GM19395 (cell line): ENCODE measurements at regions not wholly inside any gene's neighbourhood (a gene's known extent, or its start where the extent isn't known, plus 50 kb on each side); places are given as distances from the start of the nearest gene placed in this dataset.

Source experiments
- ATAC-seq: cut with Tn5 transposase; IDR thresholded peaks from one replicate; pipeline ENCODE4 v1.9.1; 2021; ENCODE audit warnings: mild to moderate bottlenecking, moderate library complexity; ENCODE audit not compliant: unreplicated experiment

GRCh38 chr10:78768876-78769275, 299.9 kb upstream of the ZMIZ1 start:
- no peak for ATAC-seq

- no peak for ATAC-seq
Observed at GRCh38 chr10:78769526-78769925, 299.2 kb upstream of the ZMIZ1 start.

- no peak for ATAC-seq
Observed at GRCh38 chr10:78770167-78771090, 298.3 kb upstream of the ZMIZ1 start.

- no peak for ATAC-seq
Observed at GRCh38 chr10:78771260-78771659, 297.5 kb upstream of the ZMIZ1 start.

- ATAC-seq: no peak
Observed at GRCh38 chr10:78771808-78772455, 296.8 kb upstream of the ZMIZ1 start.

- ATAC-seq: no peak
Observed at GRCh38 chr10:78772486-78772885, 296.3 kb upstream of the ZMIZ1 start.

- ATAC-seq: no peak
Observed at GRCh38 chr10:78772986-78773530, 295.7 kb upstream of the ZMIZ1 start.

- no peak for ATAC-seq
Observed at GRCh38 chr10:78774614-78774998, 294.2 kb upstream of the ZMIZ1 start.

- no peak for ATAC-seq
Observed at GRCh38 chr10:78774999-78775711, 293.6 kb upstream of the ZMIZ1 start.

- no peak for ATAC-seq
Observed at GRCh38 chr10:78775891-78776290, 292.9 kb upstream of the ZMIZ1 start.

- ATAC-seq: no peak
Observed at GRCh38 chr10:78776756-78777155, 292.0 kb upstream of the ZMIZ1 start.

GRCh38 chr10:78777466-78777865, 291.3 kb upstream of the ZMIZ1 start:
- ATAC-seq: no peak

- ATAC-seq: no peak
Observed at GRCh38 chr10:78777867-78778266, 290.9 kb upstream of the ZMIZ1 start.

- ATAC-seq: no peak
Observed at GRCh38 chr10:78778444-78779338, 290.1 kb upstream of the ZMIZ1 start.

GRCh38 chr10:78779339-78779955, 289.3 kb upstream of the ZMIZ1 start:
- no peak for ATAC-seq

GRCh38 chr10:78780551-78780961, 288.2 kb upstream of the ZMIZ1 start:
- ATAC-seq: no peak

GRCh38 chr10:78781251-78781913, 287.4 kb upstream of the ZMIZ1 start:
- ATAC-seq: no peak

GRCh38 chr10:78781991-78782390, 286.8 kb upstream of the ZMIZ1 start:
- ATAC-seq: no peak

- ATAC-seq: no peak
Observed at GRCh38 chr10:78782441-78782840, 286.3 kb upstream of the ZMIZ1 start.
